ENCODE measurements at regions not wholly inside any gene's neighbourhood (a gene's known extent, or its start where the extent isn't known, plus 50 kb on each side); places are given as distances from the start of the nearest gene placed in this dataset.
"Not testable (repeated sequence)": the region's sequence is repeated elsewhere in the genome, so short reads cannot be mapped to it uniquely, and the experiment has no call there.

- DNase-seq = no peak
Measured at GRCh38 chr2:121132054-121132761, 152.8 kb downstream of the TFCP2L1 start.

- no peak for DNase-seq
Measured at GRCh38 chr2:121132762-121133107, 152.3 kb downstream of the TFCP2L1 start.

DNA sequence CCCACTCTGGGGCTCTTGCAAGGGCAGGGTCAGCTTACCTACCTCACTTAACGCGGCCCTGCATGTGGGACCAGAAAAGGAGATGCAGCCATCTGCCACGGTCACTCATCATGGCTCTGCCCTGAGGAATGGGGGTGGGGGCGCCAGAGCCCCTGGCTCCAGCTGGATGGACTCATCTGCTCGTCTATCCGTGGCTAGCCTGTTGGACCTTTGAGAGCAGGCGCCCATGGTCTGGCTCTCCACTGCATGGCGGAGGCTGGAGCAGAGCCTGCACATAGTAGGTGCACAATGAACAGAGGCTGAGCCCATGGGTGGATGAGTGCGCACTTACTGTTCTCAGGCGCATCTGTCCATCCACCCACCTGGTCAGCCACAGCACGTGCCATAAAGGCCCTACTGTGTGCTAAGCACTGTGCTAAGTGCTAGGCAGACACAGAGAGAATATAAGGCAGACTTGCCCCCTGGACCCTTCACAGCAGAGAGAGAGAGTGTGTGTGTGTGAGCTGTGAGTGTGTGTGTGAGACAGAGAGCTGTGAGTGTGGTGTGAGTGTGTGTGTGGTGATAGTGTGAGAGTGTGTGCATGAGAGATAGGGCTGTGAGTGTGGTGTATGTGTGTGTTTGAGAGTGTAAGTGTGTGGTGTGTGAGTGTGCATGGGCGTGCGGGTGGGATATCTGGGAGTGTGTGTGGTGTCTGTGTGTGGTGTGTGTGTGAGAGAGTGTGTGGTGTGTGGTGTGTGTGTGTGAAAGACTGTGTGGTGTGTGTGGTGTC is 151.3 kb downstream of the TFCP2L1 start:
- no peak for DNase-seq

DNA sequence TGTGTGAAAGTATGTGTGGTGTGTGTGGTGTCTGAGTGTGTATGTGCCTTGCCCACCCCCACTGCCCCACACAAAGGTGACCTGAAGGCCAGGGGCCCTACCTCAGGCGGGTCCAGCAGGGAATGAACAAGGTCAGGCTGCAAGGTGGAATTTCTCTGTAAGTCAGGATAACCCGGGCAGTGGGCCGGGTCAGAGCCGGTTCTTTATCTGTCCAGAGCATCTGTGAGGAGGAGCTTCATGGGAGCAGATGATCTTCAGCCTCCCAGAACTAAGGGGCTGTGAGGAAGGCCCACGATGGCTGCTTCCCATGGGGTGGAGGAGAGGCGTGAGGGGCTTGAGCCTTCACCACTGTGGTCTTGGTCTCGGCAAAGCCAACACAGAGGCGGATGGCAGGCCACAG is 150.3 kb downstream of the TFCP2L1 start:
- no peak for DNase-seq

DNA sequence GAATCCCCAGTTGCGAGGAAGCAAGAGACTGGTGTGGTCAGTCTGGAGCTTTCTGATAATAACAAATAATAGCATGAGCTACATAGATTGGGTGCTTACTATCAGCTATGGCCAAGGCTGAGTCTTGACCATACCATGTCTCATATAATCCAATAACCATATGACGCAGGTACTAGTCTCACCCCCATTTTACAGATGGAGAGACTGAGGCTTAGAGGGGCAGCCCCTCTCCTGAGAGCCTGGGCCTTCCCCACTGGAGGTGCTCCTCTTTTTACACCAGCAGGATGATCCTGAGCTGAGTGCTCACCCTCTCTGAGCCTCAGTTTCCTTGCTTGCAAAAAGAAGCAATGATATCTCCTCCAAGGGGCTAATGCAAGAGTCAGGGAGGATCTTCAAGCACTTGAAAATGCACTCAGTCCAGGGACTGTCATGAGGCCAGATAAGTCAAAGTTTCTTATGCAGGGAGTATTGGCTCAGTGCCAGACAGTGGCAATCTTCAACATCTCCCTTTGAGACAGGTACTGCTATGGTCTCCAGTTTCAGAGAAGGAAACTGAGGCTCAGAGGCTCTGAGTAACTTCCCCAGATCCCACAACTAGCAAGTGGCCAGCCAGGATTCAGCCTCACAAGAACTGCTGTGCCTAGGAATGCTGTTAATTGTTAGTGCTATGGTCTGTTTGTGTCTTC is 149.7 kb downstream of the TFCP2L1 start:
- no peak for DNase-seq

DNA sequence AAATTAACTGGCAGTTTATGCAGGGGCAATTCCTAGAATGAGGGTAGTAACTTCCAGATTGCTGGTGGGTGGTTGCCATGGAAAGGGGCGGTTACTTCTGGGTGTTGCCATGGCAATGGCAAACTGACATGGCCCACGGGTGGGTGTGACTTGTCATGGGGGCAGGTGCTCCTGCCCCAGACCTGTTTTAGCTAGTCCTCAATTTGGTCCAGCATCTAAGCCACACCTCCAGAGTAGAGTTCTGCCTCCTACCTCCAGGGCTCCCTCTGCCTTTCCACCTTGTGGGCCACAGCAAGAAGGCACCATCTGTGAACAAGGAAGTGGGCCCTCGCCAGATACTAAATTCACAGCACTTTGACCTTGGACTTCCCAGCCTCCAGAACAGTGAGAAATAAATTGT is 148.7 kb downstream of the TFCP2L1 start:
- DNase-seq = no peak

- no peak for DNase-seq
Measured at GRCh38 chr2:121137571-121137970, 147.4 kb downstream of the TFCP2L1 start.

DNA sequence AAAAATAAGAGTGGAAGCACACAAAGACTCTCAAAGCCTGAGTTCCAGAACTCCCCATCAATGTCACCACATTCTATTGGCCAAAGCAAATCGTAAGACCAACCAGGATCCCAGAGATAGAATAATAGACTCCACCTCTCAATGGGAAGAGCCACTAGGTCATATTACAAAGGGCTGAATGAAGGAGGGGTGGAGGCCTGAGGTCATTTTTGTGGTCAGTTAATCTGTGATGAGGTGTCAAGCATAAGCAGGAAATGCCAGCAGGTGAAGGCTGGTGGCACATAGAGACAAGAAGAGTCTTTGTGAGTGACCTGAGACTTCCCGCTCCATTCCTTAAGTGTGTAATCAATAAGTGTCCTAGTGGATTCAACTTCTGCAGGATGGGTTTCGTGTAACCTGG is 144.3 kb downstream of the TFCP2L1 start:
- no peak for DNase-seq

- no peak for DNase-seq
Measured at GRCh38 chr2:121142452-121142851, 142.6 kb downstream of the TFCP2L1 start.

- DNase-seq = no peak
Measured at GRCh38 chr2:121144111-121144510, 140.9 kb downstream of the TFCP2L1 start.

DNA sequence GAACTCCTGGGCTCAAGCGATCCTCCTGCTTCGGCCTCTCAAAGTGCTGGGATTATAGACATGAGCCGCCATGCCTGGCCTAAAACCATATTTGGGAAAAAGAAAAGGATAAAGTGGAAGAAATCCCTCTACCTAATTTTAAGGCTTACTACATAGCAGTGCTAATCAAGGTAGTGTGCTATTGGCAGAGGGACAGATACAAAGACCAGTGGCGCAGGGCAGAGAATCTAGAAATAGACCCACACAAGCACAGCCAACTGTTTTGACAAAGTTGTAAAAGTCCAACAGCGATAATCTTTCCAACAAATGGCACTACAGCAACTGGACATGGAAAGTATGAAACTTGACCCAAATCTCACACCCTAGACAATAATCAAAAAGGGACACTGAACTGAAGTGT is 138.4 kb downstream of the TFCP2L1 start:
- DNase-seq = no peak

DNA sequence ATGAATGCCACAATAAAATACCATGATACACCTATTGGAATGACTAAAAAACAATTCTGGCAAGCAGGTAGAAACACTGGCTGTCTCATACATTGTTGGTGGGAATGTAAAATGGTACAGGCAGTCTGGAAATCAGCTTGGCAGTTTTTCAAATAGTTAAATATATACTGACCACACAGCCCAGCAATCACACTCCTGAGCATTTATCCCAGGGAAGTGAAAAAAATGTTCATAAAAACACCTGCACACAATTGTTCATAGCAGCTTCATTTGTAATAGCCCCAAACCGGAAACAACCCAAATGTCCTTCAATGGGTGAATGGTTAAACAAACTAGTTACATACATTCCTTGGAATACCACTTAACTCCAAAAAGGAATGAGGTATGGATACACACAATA is 137.2 kb downstream of the TFCP2L1 start:
- no peak for DNase-seq

- DNase-seq = no peak
Measured at GRCh38 chr2:121148481-121148880, 136.5 kb downstream of the TFCP2L1 start.

DNA sequence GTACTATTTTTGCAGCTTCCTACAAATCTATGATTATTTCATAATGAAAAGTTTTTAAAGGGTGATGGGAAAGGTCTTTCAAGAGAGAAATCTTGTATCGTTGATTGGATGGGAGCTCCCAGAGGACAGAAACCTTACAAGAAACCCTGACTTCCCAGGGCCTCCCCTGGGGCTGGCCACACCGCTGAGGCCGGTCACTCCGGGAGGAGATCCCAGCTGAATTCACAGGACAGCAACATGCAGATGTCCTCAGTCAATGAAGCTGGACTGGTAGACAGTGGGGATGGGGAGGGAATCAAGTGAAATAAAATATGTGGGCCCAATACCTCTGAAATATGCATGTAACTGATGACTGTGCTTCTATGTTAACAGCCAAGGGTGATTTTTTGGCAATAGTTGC is 135.6 kb downstream of the TFCP2L1 start:
- no peak for DNase-seq

- no peak for DNase-seq
Measured at GRCh38 chr2:121150126-121150525, 134.9 kb downstream of the TFCP2L1 start.

- no peak for DNase-seq
Measured at GRCh38 chr2:121150713-121151112, 134.3 kb downstream of the TFCP2L1 start.

- no peak for DNase-seq
Measured at GRCh38 chr2:121151311-121152109, 133.5 kb downstream of the TFCP2L1 start.

DNA sequence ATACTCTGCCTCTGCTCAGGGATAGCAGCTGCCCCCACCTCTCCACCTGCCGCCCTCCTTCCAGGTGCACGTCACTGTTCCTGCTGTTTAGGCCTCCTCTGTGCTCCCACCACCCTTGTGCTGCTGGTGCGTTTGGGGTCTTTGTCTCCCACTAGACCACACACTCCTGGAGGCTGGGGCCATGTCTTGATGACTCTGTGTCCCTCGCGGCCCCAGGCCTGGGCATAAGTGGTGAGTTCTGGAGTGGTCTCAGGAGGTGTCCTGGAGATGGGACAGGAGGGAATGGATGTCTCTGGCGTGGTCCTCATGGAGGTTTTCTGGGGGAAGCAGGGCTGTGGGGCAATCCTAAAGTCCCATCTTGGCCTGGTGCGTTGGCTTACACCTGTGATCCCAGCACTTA is 132.1 kb downstream of the TFCP2L1 start:
- no peak for DNase-seq

GRCh38 chr2:121153516-121153915 is 131.5 kb downstream of the TFCP2L1 start:
- no peak for DNase-seq

GRCh38 chr2:121155502-121156056 is 129.4 kb downstream of the TFCP2L1 start:
- DNase-seq = no peak

DNA sequence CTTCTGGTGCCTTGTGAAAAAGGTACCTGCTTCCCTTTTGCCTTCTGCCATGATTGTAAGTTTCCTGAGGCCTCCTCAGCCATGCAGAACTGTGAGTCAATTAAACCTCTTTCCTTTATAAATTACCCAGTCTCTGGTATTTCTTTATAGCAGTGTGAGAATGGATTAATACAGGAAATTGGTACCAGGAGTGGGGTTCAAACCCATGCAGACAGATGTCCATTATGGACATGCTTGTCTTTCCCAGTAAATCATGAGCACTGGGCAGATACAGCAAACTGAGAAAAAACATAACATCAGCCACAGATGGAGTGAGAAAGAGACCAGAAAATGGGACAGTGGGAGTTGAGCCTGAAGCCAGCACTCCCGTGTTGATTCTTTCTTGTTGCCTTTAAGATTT is 127.5 kb downstream of the TFCP2L1 start:
- not testable (repeated sequence) for DNase-seq

All from muscle of back (tissue), 3 donors.